Neuronal stem cell (in vitro differentiated cells): ENCODE measurements at regions not wholly inside any gene's neighbourhood (a gene's known extent, or its start where the extent isn't known, plus 50 kb on each side); places are given as distances from the start of the nearest gene placed in this dataset.

Experiments
- DNase-seq: peaks from one replicate; pipeline ENCODE4 v3.0.0-alpha.2; 2013; ENCODE audit warnings: low spot score
- H2AFZ ChIP-seq: one replicate; pipeline ENCODE4 v1.6.1; 2013; ENCODE audit warnings: mild to moderate bottlenecking, low read length, inconsistent platforms
- H2AK5ac ChIP-seq: 2 replicates; pipeline ENCODE4 v1.6.1; 2013; ENCODE audit warnings: low read depth, mild to moderate bottlenecking, inconsistent platforms, low read length, moderate library complexity, mixed read lengths
- H2BK120ac ChIP-seq: 2 replicates; pipeline ENCODE4 v1.6.1; 2013; ENCODE audit warnings: low read depth, mild to moderate bottlenecking, inconsistent platforms, low read length, moderate library complexity, mixed read lengths
- H2BK12ac ChIP-seq: one replicate; pipeline ENCODE4 v1.6.1; 2013; ENCODE audit warnings: low read length, inconsistent platforms
- H2BK15ac ChIP-seq: 2 replicates; pipeline ENCODE4 v1.6.1; 2013; ENCODE audit warnings: mild to moderate bottlenecking, low read length, inconsistent platforms, mixed read lengths
- H2BK5ac ChIP-seq: one replicate; pipeline ENCODE4 v1.6.1; 2013; ENCODE audit warnings: inconsistent platforms, mild to moderate bottlenecking, low read length, moderate library complexity
- H3K14ac ChIP-seq: one replicate; pipeline ENCODE4 v1.6.1; 2013; ENCODE audit warnings: low read length, inconsistent platforms
- H3K18ac ChIP-seq: 2 replicates; pipeline ENCODE4 v1.6.1; 2013; ENCODE audit warnings: low read length, inconsistent platforms
- H3K23ac ChIP-seq: 2 replicates; pipeline ENCODE4 v1.6.1; 2013; ENCODE audit warnings: low read depth, mild to moderate bottlenecking, mixed read lengths, low read length, inconsistent platforms; ENCODE audit not compliant: poor library complexity
- H3K27ac ChIP-seq: replicated peaks from 3 replicates; pipeline ENCODE4 v1.5.1; 2013; ENCODE audit warnings: low read length, inconsistent platforms
- H3K27me3 ChIP-seq, 3 experiments: 2 replicates each; pipeline ENCODE4 v1.6.1; 2013; ENCODE audit warnings: low read length in 3 of 3, mild to moderate bottlenecking in 2 of 3, inconsistent platforms in 1 of 3, low read depth in 1 of 3, mixed read lengths in 1 of 3, moderate library complexity in 1 of 3; ENCODE audit not compliant: control insufficient read depth in 3 of 3, insufficient read depth in 3 of 3
- H3K36me3 ChIP-seq, 2 donors: replicated peaks in 1 of 2; 2 replicates each; pipeline ENCODE4 v1.6.1; 2013; ENCODE audit warnings: low read length in 2 of 2; ENCODE audit not compliant: control insufficient read depth in 2 of 2, insufficient read depth in 2 of 2
- H3K4ac ChIP-seq: 2 replicates; pipeline ENCODE4 v1.6.1; 2013; ENCODE audit warnings: inconsistent platforms, mild to moderate bottlenecking, low read length, moderate library complexity
- H3K4me1 ChIP-seq, 2 donors: 1 replicate in 1 of 2; 2 replicates in 1 of 2; pipeline ENCODE4 v1.6.1; 2013; ENCODE audit warnings: low read length in 2 of 2, low read depth in 1 of 2; ENCODE audit not compliant: control insufficient read depth in 2 of 2, insufficient read depth in 1 of 2
- H3K4me2 ChIP-seq: one replicate; pipeline ENCODE4 v1.6.1; 2013; ENCODE audit warnings: mild to moderate bottlenecking, low read length, inconsistent platforms; ENCODE audit not compliant: insufficient read depth, poor library complexity, severe bottlenecking
- H3K4me3 ChIP-seq, 2 donors: 2 replicates each; pipeline ENCODE4 v1.5.1; 2013; ENCODE audit warnings: low read length in 2 of 2, mild to moderate bottlenecking in 2 of 2, inconsistent platforms in 1 of 2, moderate library complexity in 1 of 2
- H3K79me1 ChIP-seq: one replicate; pipeline ENCODE4 v1.6.1; 2013; ENCODE audit warnings: low read depth, mild to moderate bottlenecking, inconsistent platforms, low read length, moderate library complexity
- H3K9ac ChIP-seq: one replicate; pipeline ENCODE4 v1.6.1; 2013; ENCODE audit warnings: mild to moderate bottlenecking, low read depth, low read length, inconsistent platforms; ENCODE audit not compliant: poor library complexity
- H3K9me3 ChIP-seq, 2 donors: replicated peaks in 1 of 2; 2 replicates each; pipeline versions ENCODE3 to v1.6.1; 2013; ENCODE audit warnings: low read length in 2 of 2, mild to moderate bottlenecking in 2 of 2, inconsistent platforms in 1 of 2, low read depth in 1 of 2, mixed read lengths in 1 of 2, moderate library complexity in 1 of 2; ENCODE audit not compliant: control insufficient read depth in 2 of 2, insufficient read depth in 1 of 2
- H4K8ac ChIP-seq: one replicate; pipeline ENCODE4 v1.6.1; 2013; ENCODE audit warnings: low read depth, mild to moderate bottlenecking, inconsistent platforms, low read length, moderate library complexity
- H4K91ac ChIP-seq: one replicate; pipeline ENCODE4 v1.6.1; 2013; ENCODE audit warnings: low read length, low read depth, mild to moderate bottlenecking, inconsistent platforms; ENCODE audit not compliant: poor library complexity
- WGBS, 2 donors: extraction: QIAGEN DNeasy Blood & Tissue Kit; methylation state at CpG; one replicate each; pipeline ENCODE4 v1.1.7; 2013; ENCODE audit warnings: missing lambda C conversion rate in 2 of 2, mixed read lengths in 1 of 2; ENCODE audit not compliant: insufficient read length in 2 of 2, insufficient replicate concordance in 1 of 2; ENCODE audit errors: extremely low coverage in 2 of 2; 5-methylcytosine and 5-hydroxymethylcytosine counted together

DNA sequence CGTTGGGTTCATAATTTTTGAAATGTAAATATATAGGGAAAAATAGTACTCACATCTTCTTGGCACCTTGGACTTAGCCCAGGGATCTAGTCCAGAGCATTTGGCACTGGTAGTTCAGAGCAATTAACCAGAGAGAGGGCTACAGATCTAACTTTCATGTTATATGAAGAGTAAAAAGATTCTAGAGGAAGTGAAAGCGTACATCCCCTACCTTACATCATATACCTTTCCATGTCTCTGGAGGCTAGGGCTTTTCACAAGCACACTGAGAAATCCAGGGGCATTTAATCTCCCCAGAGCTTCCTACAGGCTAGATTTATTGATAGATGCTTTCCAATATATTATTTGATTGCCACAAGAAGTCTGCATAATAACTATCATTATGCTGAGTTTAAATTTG is 687.5 kb upstream of the FBXO33 start:
- DNase-seq = no peak
- no peak overlapping the region for H3K4me2 ChIP-seq
- H2AFZ ChIP-seq = no peak overlapping the region
- H3K4me3 ChIP-seq = no peak overlapping the region
- H3K18ac ChIP-seq = no peak overlapping the region
- H2BK120ac ChIP-seq = no peak overlapping the region
- H3K9ac ChIP-seq = no peak overlapping the region
- H3K36me3 ChIP-seq = no peaks in the 10 kb centered on the region
- no peak overlapping the region for H3K14ac ChIP-seq
- no peak overlapping the region for H2BK15ac ChIP-seq
- H2AK5ac ChIP-seq = no peak overlapping the region
- no peak overlapping the region for H2BK12ac ChIP-seq
- no peaks in the 10 kb centered on the region for H3K79me1 ChIP-seq
- H2BK5ac ChIP-seq = no peak overlapping the region
- no peak overlapping the region for H3K4ac ChIP-seq
- no peak overlapping the region for H4K91ac ChIP-seq
- no peak overlapping the region for H3K23ac ChIP-seq
- no peaks in the 10 kb centered on the region for H3K9me3 ChIP-seq
- no peak overlapping the region for H4K8ac ChIP-seq
- no peaks in the 10 kb centered on the region for H3K27me3 ChIP-seq
- WGBS, 2 donors = no CpG with 5 or more reads among the region's 2 CpGs
- no peaks in the 10 kb centered on the region for H3K4me1 ChIP-seq
- no peak overlapping the region for H3K27ac ChIP-seq

DNA sequence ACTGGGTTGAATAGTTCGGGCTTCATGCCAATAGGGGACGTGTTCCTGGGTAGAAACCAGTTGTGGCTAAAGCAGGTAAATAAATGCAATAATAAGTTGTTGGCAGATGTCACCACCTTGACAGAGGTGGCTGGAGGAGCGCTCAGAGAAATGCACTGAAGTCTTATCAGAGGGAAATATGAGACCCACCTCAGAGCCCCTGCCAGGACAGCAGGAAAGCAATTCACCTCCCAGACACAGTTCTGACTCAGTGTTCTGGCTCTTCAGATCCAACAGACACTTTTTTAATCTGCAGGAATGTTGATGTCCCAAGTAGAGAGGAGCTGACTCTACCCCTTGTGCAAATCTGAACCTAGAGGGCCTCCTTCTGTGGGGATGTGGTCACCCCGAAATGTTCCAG is 687.1 kb upstream of the FBXO33 start:
- Histone ChIP-seq H3K14ac (no peak overlapping the region), H3K27me3 (no peaks in the 10 kb centered on the region), H3K18ac (no peak overlapping the region), H3K4me1 (no peaks in the 10 kb centered on the region), H2BK15ac (no peak overlapping the region), H3K4ac (no peak overlapping the region), H4K91ac (no peak overlapping the region), H2AFZ (no peak overlapping the region), H3K4me2 (no peak overlapping the region), H3K36me3 (no peaks in the 10 kb centered on the region), H3K4me3 (no peak overlapping the region), H4K8ac (no peak overlapping the region), H3K9ac (no peak overlapping the region), H3K79me1 (no peaks in the 10 kb centered on the region), H2BK12ac (no peak overlapping the region), H3K23ac (no peak overlapping the region), H2AK5ac (no peak overlapping the region), H2BK5ac (no peak overlapping the region), H3K27ac (no peak overlapping the region), H3K9me3 (no peaks in the 10 kb centered on the region), H2BK120ac (no peak overlapping the region)
- no peak for DNase-seq
- WGBS, 2 donors = no CpG with 5 or more reads among the region's 4 CpGs

DNA sequence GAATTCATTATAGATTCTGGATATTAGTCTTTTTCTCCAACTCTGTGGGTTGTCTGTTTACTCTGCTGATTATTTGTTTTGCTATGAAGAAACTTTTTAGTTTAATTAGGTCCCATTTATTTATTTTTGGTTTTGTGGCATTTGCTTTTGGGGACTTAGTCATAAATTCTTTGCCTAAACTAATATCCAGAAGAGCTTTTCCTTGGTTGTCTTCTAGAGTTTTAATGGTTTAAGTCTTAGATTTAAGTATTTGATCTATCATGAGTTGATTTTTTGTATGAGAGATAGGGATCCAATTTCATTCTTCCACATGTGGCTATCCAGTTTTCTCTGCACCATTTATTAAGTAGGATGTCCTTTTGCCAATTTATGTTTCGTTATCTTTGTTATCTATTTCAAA is 683.4 kb upstream of the FBXO33 start:
- H3K27me3 ChIP-seq = no peaks in the 10 kb centered on the region
- no peak overlapping the region for H3K27ac ChIP-seq
- no peak overlapping the region for H2AK5ac ChIP-seq
- no peak overlapping the region for H3K14ac ChIP-seq
- H3K9ac ChIP-seq = no peak overlapping the region
- no CpG with 5 or more reads among the region's 1 CpG for WGBS, 2 donors
- H2BK5ac ChIP-seq = no peak overlapping the region
- no peak overlapping the region for H3K4me2 ChIP-seq
- no peaks in the 10 kb centered on the region for H3K36me3 ChIP-seq
- H2BK120ac ChIP-seq = no peak overlapping the region
- H2BK15ac ChIP-seq = no peak overlapping the region
- H2BK12ac ChIP-seq = no peak overlapping the region
- H3K79me1 ChIP-seq = no peaks in the 10 kb centered on the region
- DNase-seq = no peak
- no peak overlapping the region for H4K91ac ChIP-seq
- no peaks in the 10 kb centered on the region for H3K9me3 ChIP-seq
- no peak overlapping the region for H3K4me3 ChIP-seq
- H3K18ac ChIP-seq = no peak overlapping the region
- H3K4ac ChIP-seq = no peak overlapping the region
- H3K23ac ChIP-seq = no peak overlapping the region
- no peak overlapping the region for H4K8ac ChIP-seq
- no peak overlapping the region for H2AFZ ChIP-seq
- H3K4me1 ChIP-seq = no peaks in the 10 kb centered on the region

DNA sequence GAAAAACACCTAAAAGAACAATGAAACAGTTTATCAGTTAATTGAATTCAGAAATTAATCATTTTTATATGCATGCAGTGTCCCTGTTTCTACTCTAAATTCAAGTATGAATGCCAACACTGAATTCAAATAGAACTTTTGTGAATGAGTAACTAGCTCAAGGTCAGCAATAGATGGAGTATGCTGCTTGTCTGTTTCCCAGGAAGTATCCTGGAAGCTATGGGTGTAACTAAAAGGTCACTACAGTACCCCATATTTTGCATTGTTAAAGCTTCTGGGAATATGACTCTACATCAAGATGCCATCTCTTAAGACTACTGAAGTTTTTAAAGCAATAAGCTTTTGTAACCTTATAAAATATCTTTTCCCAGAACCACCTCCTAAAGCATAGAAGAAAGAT is 681.4 kb upstream of the FBXO33 start:
- H3K4me1 ChIP-seq = no peaks in the 10 kb centered on the region
- H3K4me3 ChIP-seq = no peak overlapping the region
- H3K4ac ChIP-seq = no peak overlapping the region
- no peak overlapping the region for H3K9ac ChIP-seq
- no peak overlapping the region for H2BK12ac ChIP-seq
- H3K36me3 ChIP-seq = no peaks in the 10 kb centered on the region
- H3K23ac ChIP-seq = no peak overlapping the region
- H3K14ac ChIP-seq = no peak overlapping the region
- H4K91ac ChIP-seq = no peak overlapping the region
- H3K18ac ChIP-seq = no peak overlapping the region
- no peak overlapping the region for H2AFZ ChIP-seq
- H2AK5ac ChIP-seq = no peak overlapping the region
- H3K4me2 ChIP-seq = no peak overlapping the region
- no peaks in the 10 kb centered on the region for H3K27me3 ChIP-seq
- DNase-seq = no peak
- no peak overlapping the region for H4K8ac ChIP-seq
- no peaks in the 10 kb centered on the region for H3K79me1 ChIP-seq
- H3K27ac ChIP-seq = no peak overlapping the region
- H2BK120ac ChIP-seq = no peak overlapping the region
- H2BK15ac ChIP-seq = no peak overlapping the region
- H2BK5ac ChIP-seq = no peak overlapping the region
- no peaks in the 10 kb centered on the region for H3K9me3 ChIP-seq
